MCF 10A (cell line): ENCODE measurements at regions not wholly inside any gene's neighbourhood (a gene's known extent, or its start where the extent isn't known, plus 50 kb on each side); places are given as distances from the start of the nearest gene placed in this dataset.
"Not testable (repeated sequence)": the region's sequence is repeated elsewhere in the genome, so short reads cannot be mapped to it uniquely, and the experiment has no call there.

Experiments used
- BruUV-seq: library from RNA; stranded (reverse); fragments of 400-500 nt; replicated peaks from 2 replicates; lab custom pipeline; 2021; lab: Mats Ljungman, UMichigan
- CTCF ChIA-PET: fragments of 300-600 bp; sonication (Branson Sonifier 250); formaldehyde crosslinking; extraction: SDS; loops from one replicate; lab custom pipeline; 2021; ENCODE audit warnings: antibody characterized with exemption, inconsistent platforms; lab: Yijun Ruan, JAX
- POLR2A ChIA-PET: fragments of 300-600, 350-650 bp; sonication (Branson Sonifier 250); formaldehyde crosslinking; extraction: SDS; loops from one replicate; lab custom pipeline; 2020; ENCODE audit warnings: antibody characterized with exemption, inconsistent platforms; lab: Yijun Ruan, JAX
- DNase-seq: peaks from one replicate; pipeline ENCODE4 v3.0.0-alpha.2; 2018; ENCODE audit not compliant: unreplicated experiment
- H3K27ac Mint-ChIP-seq: one replicate; pipeline ENCODE4 v1.8.0; 2022; ENCODE audit warnings: mild to moderate bottlenecking, low read depth, mixed read lengths; ENCODE audit not compliant: unreplicated experiment
- H3K27me3 Mint-ChIP-seq: one replicate; pipeline ENCODE4 v1.8.0; 2022; ENCODE audit warnings: mixed read lengths; ENCODE audit not compliant: insufficient read depth, unreplicated experiment
- H3K36me3 Mint-ChIP-seq: one replicate; pipeline ENCODE4 v1.8.0; 2022; ENCODE audit warnings: mild to moderate bottlenecking, moderate library complexity, mixed read lengths; ENCODE audit not compliant: insufficient read depth, unreplicated experiment
- H3K4me1 Mint-ChIP-seq: one replicate; pipeline ENCODE4 v1.8.0; 2022; ENCODE audit warnings: mixed read lengths; ENCODE audit not compliant: insufficient read depth, unreplicated experiment
- H3K4me3 Mint-ChIP-seq: one replicate; pipeline ENCODE4 v1.8.0; 2022; ENCODE audit warnings: mild to moderate bottlenecking, moderate library complexity, mixed read lengths; ENCODE audit not compliant: unreplicated experiment
- H3K9me3 Mint-ChIP-seq: one replicate; pipeline ENCODE4 v1.8.0; 2022; ENCODE audit warnings: mixed read lengths; ENCODE audit not compliant: unreplicated experiment
- CTCF ChIP-seq: fragments of 200-600 bp; IDR thresholded peaks from one replicate; pipeline ENCODE4 v1.8.0; 2022; ENCODE audit warnings: antibody characterized with exemption, mild to moderate bottlenecking; ENCODE audit not compliant: unreplicated experiment
- intact Hi-C: fragments of 100-400 bp; cut with micrococcal nuclease; formaldehyde crosslinking; loops from 2 replicates; pipeline ENCODE4 v1.14.1; 2022

GRCh38 chr10:126759531-126759930 is 89.0 kb upstream of the C10orf90 start:
- no TSS peak for BruUV-seq
- Mint-ChIP-seq H3K27ac (no peak overlapping the region), H3K9me3 (no peaks in the 10 kb centered on the region), H3K27me3 (peaks cover 25% of the 10 kb centered on the region), H3K4me1 (no peaks in the 10 kb centered on the region), H3K4me3 (no peak overlapping the region), H3K36me3 (no peaks in the 10 kb centered on the region)
- intact Hi-C loops: no loop called here
- ChIA-PET CTCF (no interaction called here), POLR2A (no interaction called here)
- DNase-seq: no peak
- TF ChIP-seq CTCF: no peak

- peaks cover 19% of the 10 kb centered on the region for H3K27me3 Mint-ChIP-seq
- H3K27ac Mint-ChIP-seq, H3K4me1 Mint-ChIP-seq, BruUV-seq, H3K9me3 Mint-ChIP-seq, H3K4me3 Mint-ChIP-seq, DNase-seq, POLR2A ChIA-PET, intact Hi-C loops, H3K36me3 Mint-ChIP-seq: not testable (repeated sequence)
- CTCF ChIA-PET: interaction anchor here (0.6 kb wide), 1 partner anchor 458 kb away, joined by 3 read pairs; no protein-coding TSS in a partner anchor
Measured at GRCh38 chr10:126766646-126767045, 96.2 kb upstream of the C10orf90 start.

GRCh38 chr10:126770809-126771208 is 100.3 kb upstream of the C10orf90 start:
- BruUV-seq: no TSS peak
- no peak for DNase-seq
- CTCF ChIA-PET: no interaction called here
- Mint-ChIP-seq H3K4me3 (no peak overlapping the region), H3K27ac (no peak overlapping the region), H3K4me1 (no peaks in the 10 kb centered on the region), H3K9me3 (peaks cover under 1% of the 10 kb centered on the region), H3K27me3 (no peaks in the 10 kb centered on the region), H3K36me3 (no peaks in the 10 kb centered on the region)
- POLR2A ChIA-PET: no interaction called here
- intact Hi-C loops: no loop called here
- TF ChIP-seq CTCF: no peak

- no peak overlapping the region for H3K4me3 Mint-ChIP-seq
- CTCF ChIA-PET: no interaction called here
- TF ChIP-seq CTCF: no peak
- H3K27ac Mint-ChIP-seq: no peak overlapping the region
- H3K9me3 Mint-ChIP-seq: no peaks in the 10 kb centered on the region
- H3K36me3 Mint-ChIP-seq: no peaks in the 10 kb centered on the region
- intact Hi-C loops: no loop called here
- no TSS peak for BruUV-seq
- POLR2A ChIA-PET: no interaction called here
- no peak for DNase-seq
- H3K4me1 Mint-ChIP-seq: no peaks in the 10 kb centered on the region
- H3K27me3 Mint-ChIP-seq: no peaks in the 10 kb centered on the region
Measured at GRCh38 chr10:126776168-126776567, 105.7 kb upstream of the C10orf90 start.

- H3K36me3 Mint-ChIP-seq: no peaks in the 10 kb centered on the region
- H3K9me3 Mint-ChIP-seq: no peaks in the 10 kb centered on the region
- H3K27me3 Mint-ChIP-seq: no peaks in the 10 kb centered on the region
- ChIA-PET POLR2A (no interaction called here), CTCF (no interaction called here)
- BruUV-seq: no TSS peak
- no peak overlapping the region for H3K4me3 Mint-ChIP-seq
- TF ChIP-seq CTCF: no peak
- no peak overlapping the region for H3K27ac Mint-ChIP-seq
- H3K4me1 Mint-ChIP-seq: no peaks in the 10 kb centered on the region
- intact Hi-C loops: no loop called here
- DNase-seq: no peak
Measured at GRCh38 chr10:126777714-126778113, 107.2 kb upstream of the C10orf90 start.
